ENCODE measurements at regions not wholly inside any gene's neighbourhood (a gene's known extent, or its start where the extent isn't known, plus 50 kb on each side); places are given as distances from the start of the nearest gene placed in this dataset.

GRCh38 chr2:145136702-145137101 lies 616.8 kb upstream of the ZEB2 start:
- TF ChIP-seq, protein P1, sequence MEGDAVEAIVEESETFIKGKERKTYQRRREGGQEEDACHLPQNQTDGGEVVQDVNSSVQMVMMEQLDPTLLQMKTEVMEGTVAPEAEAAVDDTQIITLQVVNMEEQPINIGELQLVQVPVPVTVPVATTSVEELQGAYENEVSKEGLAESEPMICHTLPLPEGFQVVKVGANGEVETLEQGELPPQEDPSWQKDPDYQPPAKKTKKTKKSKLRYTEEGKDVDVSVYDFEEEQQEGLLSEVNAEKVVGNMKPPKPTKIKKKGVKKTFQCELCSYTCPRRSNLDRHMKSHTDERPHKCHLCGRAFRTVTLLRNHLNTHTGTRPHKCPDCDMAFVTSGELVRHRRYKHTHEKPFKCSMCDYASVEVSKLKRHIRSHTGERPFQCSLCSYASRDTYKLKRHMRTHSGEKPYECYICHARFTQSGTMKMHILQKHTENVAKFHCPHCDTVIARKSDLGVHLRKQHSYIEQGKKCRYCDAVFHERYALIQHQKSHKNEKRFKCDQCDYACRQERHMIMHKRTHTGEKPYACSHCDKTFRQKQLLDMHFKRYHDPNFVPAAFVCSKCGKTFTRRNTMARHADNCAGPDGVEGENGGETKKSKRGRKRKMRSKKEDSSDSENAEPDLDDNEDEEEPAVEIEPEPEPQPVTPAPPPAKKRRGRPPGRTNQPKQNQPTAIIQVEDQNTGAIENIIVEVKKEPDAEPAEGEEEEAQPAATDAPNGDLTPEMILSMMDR (conservative IDR thresholded peaks at IDR 0.05; ENCODE audit: low read depth in 2 of 2), result no peak
- TF ChIP-seq POLR2AphosphoS5 (IDR thresholded peaks at IDR 0.05; ENCODE audit: low read depth) (no peak), EZH2 (IDR thresholded peaks at IDR 0.05; ENCODE audit: low read depth, unreplicated experiment) (no peak), CREB1 (CRISPR knock-in tag; IDR thresholded peaks at IDR 0.05; ENCODE audit: low read depth) (no peak), EZH2phosphoT487 (IDR thresholded peaks at IDR 0.05; ENCODE audit: unreplicated experiment) (no peak), NANOG (IDR thresholded peaks at IDR 0.05; ENCODE audit: borderline replicate concordance) (no peak), ZNF114 (CRISPR knock-in tag; IDR thresholded peaks at IDR 0.05) (no peak), ZNF462 (CRISPR knock-in tag; IDR thresholded peaks at IDR 0.05) (no peak), STAT1 (IDR thresholded peaks at IDR 0.05; ENCODE audit: unreplicated experiment) (no peak), JUNB (IDR thresholded peaks at IDR 0.05; ENCODE audit: unreplicated experiment) (no peak)
- TF ChIP-seq, protein P2, sequence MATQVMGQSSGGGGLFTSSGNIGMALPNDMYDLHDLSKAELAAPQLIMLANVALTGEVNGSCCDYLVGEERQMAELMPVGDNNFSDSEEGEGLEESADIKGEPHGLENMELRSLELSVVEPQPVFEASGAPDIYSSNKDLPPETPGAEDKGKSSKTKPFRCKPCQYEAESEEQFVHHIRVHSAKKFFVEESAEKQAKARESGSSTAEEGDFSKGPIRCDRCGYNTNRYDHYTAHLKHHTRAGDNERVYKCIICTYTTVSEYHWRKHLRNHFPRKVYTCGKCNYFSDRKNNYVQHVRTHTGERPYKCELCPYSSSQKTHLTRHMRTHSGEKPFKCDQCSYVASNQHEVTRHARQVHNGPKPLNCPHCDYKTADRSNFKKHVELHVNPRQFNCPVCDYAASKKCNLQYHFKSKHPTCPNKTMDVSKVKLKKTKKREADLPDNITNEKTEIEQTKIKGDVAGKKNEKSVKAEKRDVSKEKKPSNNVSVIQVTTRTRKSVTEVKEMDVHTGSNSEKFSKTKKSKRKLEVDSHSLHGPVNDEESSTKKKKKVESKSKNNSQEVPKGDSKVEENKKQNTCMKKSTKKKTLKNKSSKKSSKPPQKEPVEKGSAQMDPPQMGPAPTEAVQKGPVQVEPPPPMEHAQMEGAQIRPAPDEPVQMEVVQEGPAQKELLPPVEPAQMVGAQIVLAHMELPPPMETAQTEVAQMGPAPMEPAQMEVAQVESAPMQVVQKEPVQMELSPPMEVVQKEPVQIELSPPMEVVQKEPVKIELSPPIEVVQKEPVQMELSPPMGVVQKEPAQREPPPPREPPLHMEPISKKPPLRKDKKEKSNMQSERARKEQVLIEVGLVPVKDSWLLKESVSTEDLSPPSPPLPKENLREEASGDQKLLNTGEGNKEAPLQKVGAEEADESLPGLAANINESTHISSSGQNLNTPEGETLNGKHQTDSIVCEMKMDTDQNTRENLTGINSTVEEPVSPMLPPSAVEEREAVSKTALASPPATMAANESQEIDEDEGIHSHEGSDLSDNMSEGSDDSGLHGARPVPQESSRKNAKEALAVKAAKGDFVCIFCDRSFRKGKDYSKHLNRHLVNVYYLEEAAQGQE (IDR thresholded peaks at IDR 0.05; ENCODE audit: unreplicated experiment), result no peak
- TF ChIP-seq, protein P3, sequence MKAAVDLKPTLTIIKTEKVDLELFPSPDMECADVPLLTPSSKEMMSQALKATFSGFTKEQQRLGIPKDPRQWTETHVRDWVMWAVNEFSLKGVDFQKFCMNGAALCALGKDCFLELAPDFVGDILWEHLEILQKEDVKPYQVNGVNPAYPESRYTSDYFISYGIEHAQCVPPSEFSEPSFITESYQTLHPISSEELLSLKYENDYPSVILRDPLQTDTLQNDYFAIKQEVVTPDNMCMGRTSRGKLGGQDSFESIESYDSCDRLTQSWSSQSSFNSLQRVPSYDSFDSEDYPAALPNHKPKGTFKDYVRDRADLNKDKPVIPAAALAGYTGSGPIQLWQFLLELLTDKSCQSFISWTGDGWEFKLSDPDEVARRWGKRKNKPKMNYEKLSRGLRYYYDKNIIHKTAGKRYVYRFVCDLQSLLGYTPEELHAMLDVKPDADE (IDR thresholded peaks at IDR 0.05), result no peak

Data from GM23338 (cell line).